ENCODE measurements at regions not wholly inside any gene's neighbourhood (a gene's known extent, or its start where the extent isn't known, plus 50 kb on each side); places are given as distances from the start of the nearest gene placed in this dataset.
"Not testable (repeated sequence)": the region's sequence is repeated elsewhere in the genome, so short reads cannot be mapped to it uniquely, and the experiment has no call there.

GRCh38 chr4:156538651-156539257 is 432.8 kb downstream of the PDGFC start:
- DNase-seq = no peak

DNA sequence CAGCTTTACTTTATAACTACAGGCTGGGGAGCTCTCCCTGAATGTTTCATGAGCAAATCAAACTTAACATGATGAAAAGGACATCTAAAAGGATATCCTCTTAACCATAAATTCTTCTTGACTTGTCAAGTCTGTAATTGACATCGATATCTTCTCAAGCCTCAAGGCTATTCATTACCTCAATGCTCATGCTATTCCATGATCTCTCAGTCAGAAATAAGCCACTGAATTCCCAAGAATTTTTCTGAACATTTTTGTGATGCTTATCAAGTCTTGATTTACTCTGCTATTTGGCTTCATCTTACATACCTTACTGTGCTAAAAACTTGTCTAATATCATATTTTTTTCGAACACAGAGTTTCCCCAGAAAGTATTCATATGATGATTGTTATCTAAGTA is 433.4 kb downstream of the PDGFC start:
- no peak for DNase-seq

- DNase-seq = no peak
Observed at GRCh38 chr4:156537286-156537685, 434.3 kb downstream of the PDGFC start.

DNA sequence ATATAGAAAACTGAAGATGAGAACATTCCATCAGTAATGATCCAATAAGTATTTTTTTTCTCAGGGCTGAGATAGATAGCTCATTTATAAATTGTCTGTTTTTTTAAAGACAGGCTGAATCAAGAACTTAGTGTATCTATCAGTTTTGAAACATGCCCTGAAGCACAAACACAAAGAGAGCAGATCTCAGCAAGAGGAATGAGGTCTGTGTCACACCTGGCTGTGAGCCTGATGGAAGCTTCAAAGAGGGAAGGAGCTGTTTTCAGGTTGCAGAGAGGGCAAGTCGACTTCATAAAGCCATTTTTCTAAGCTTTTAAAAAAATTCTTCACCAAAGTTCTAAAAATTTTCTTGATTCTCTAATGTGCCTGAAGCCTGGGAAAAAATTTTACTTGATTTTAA is 434.9 kb downstream of the PDGFC start:
- no peak for DNase-seq

GRCh38 chr4:156534205-156534604 is 437.4 kb downstream of the PDGFC start:
- DNase-seq = no peak

DNA sequence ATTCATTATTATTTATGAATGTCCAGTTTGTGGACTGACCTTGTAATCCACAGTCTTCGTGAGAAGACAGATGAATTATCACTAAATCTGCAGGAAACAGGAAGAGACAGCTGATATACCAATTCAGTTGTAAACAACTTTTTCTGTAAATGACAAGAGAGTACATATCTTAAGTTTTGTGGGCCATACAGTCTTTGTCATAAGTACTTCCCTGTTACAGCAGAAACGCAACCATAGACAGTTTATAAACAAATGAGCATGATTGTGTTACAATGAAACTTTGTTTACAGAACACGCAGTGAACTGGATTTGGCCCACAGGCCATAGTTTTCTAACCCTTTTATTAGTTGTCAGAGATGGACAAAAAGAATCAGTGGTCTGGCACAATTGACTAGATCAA is 443.4 kb downstream of the PDGFC start:
- no peak for DNase-seq

GRCh38 chr4:156527237-156527993 is 444.2 kb downstream of the PDGFC start:
- DNase-seq = no peak

DNA sequence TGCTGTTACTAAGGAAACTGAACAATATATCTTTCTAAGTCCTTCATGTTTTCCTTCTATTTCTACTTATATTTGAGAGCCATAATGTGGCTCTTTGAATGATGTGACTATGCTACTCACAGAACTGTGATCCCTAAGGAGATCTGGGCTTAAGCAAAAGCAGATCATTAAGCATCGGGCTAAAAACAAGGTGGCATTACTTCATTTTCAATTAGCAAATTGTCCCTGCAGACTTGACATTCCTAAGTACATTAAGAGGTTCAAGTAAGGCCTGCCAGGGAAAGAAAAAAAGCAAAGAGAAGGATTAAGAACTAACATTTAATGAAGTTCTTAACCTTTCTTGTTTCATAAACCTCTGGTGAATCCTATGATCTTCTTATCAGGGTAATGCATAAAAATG is 447.6 kb downstream of the PDGFC start:
- DNase-seq = no peak

- DNase-seq = no peak
Observed at GRCh38 chr4:156523492-156523891, 448.1 kb downstream of the PDGFC start.

GRCh38 chr4:156521631-156522030 is 450.0 kb downstream of the PDGFC start:
- DNase-seq = no peak

GRCh38 chr4:156517956-156518355 is 453.6 kb downstream of the PDGFC start:
- no peak for DNase-seq

DNA sequence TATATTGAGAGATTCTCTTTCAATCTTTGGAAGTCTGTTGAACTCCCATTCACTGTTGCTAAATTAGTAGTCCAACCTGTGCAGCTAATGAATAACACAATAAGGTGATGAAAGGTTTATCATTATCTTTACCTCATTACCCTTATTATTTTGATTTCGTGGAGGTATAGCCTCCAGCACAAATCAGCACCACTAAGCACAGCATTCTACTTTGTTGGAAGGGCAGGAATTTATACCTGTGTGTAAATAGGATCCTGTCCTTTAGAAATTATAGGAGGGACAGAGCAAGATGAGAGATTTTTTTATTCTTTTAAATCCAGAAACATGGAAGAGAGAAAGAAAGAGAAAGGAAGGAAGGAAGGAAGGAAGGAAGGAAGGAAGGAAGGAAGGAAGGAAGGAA is 454.1 kb downstream of the PDGFC start:
- DNase-seq = no peak

GRCh38 chr4:156516698-156517097 is 454.9 kb downstream of the PDGFC start:
- DNase-seq = no peak

DNA sequence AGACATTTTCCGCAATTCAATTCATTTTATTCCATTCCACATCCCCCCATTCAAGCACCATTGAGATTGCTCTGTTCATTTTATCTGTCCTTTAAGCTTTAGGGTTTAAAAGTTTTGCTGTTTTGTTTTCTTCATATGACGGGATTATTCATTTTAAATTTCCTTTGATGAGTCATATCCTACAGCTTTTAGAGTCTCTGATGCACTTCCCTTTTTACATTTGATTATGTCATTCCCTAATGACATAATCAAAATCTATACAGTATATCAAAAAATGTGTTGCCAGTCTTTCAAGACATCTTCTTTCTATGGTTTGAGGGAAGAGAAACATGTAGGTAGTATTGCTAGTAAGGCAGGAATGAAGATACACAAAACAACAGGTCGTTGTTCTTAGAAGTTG is 456.3 kb downstream of the PDGFC start:
- no peak for DNase-seq

DNA sequence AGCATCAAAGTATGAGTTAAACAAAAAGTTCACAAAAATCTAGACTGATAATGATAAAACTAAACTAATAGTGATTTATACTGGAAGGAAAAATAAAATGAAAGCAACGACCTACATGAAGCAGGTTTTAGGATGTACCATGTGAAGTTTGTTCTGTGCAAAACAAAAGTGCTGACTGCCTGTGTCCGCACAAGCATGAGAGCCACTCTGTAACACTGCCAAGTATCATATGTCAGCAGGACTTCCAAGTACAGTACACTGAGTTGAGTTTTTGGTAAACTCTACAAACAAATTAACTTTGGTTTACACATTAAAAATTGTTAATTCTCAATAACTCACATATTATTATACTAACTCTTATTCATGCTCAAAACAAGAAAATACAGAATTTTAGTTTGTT is 459.0 kb downstream of the PDGFC start:
- no peak for DNase-seq

GRCh38 chr4:156509921-156510320 is 461.7 kb downstream of the PDGFC start:
- DNase-seq = not testable (repeated sequence)

- DNase-seq = no peak
Observed at GRCh38 chr4:156505341-156505955, 466.2 kb downstream of the PDGFC start.

GRCh38 chr4:156503119-156503518 is 468.5 kb downstream of the PDGFC start:
- DNase-seq = no peak

GRCh38 chr4:156501962-156502361 is 469.6 kb downstream of the PDGFC start:
- DNase-seq = no peak

- DNase-seq = no peak
Observed at GRCh38 chr4:156499684-156500083, 471.9 kb downstream of the PDGFC start.

- no peak for DNase-seq
Observed at GRCh38 chr4:156497486-156497885, 474.1 kb downstream of the PDGFC start.

GRCh38 chr4:156496797-156497196 is 474.8 kb downstream of the PDGFC start:
- DNase-seq = no peak

- no peak for DNase-seq
Observed at GRCh38 chr4:156495836-156496235, 475.8 kb downstream of the PDGFC start.

DNA sequence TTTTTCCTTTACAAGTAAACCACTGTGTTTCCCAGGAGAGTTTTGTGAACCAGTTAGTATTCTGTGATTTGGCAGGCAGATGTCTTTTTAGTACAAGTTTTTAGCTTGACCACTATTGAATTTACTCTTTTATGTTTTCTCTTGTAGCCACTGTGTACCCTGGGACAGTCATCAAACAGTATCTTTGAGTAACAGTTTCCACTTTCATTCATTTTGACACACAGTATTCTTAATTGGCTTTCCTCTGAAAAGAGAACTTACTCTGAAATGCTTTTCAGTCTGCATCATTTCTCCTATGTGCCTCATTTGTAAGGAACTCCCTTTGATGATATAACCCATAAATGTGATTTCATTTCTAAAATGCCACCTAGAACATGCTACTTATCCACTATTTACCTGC is 476.5 kb downstream of the PDGFC start:
- no peak for DNase-seq
